C4-2B (cell line): ENCODE measurements at regions not wholly inside any gene's neighbourhood (a gene's known extent, or its start where the extent isn't known, plus 50 kb on each side); places are given as distances from the start of the nearest gene placed in this dataset.

ENCODE experiments used
- ZFX ChIP-seq: fragments of 450-650 bp; IDR thresholded peaks from 2 replicates; pipeline ENCODE4 v1.6.1; 2017
- TF ChIP-seq, protein P1 (sequence below): fragments of 450-650 bp; conservative IDR thresholded peaks from 2 replicates; pipeline ENCODE4 v1.5.1; 2017; ENCODE audit warnings: mild to moderate bottlenecking

DNA sequence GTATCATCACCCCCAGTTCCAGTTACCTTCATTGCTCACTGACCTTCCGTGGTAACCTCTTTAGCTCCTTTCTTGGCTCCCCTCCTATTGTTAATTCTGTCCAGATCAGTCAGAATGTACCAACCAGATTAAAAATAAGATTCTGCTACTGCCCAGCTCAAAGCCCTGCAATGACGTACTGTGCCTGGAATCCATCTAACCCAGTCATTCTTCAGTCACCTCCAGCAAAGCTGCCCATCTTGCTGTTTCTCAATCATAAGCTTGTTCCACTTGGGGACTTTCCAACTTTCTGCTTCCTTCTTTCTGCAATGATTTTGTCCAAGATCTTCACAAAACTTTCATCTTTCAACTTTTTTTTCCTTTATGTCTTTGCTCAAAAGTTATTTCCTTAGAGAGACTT lies 512.0 kb upstream of the ZNF385D start:
- TF ChIP-seq, protein P1, sequence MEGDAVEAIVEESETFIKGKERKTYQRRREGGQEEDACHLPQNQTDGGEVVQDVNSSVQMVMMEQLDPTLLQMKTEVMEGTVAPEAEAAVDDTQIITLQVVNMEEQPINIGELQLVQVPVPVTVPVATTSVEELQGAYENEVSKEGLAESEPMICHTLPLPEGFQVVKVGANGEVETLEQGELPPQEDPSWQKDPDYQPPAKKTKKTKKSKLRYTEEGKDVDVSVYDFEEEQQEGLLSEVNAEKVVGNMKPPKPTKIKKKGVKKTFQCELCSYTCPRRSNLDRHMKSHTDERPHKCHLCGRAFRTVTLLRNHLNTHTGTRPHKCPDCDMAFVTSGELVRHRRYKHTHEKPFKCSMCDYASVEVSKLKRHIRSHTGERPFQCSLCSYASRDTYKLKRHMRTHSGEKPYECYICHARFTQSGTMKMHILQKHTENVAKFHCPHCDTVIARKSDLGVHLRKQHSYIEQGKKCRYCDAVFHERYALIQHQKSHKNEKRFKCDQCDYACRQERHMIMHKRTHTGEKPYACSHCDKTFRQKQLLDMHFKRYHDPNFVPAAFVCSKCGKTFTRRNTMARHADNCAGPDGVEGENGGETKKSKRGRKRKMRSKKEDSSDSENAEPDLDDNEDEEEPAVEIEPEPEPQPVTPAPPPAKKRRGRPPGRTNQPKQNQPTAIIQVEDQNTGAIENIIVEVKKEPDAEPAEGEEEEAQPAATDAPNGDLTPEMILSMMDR = no peak
- TF ChIP-seq ZFX = no peak
